GM10248 (cell line): ENCODE measurements at regions not wholly inside any gene's neighbourhood (a gene's known extent, or its start where the extent isn't known, plus 50 kb on each side); places are given as distances from the start of the nearest gene placed in this dataset.

Experiments used
- CTCF ChIA-PET: fragments of 300-600 bp; sonication (Branson Sonifier 250); formaldehyde crosslinking; extraction: SDS; loops from one replicate; lab custom pipeline; 2021; ENCODE audit warnings: antibody characterized with exemption; lab: Yijun Ruan, JAX
- POLR2A ChIA-PET: fragments of 350-650 bp; sonication (Branson Sonifier 250); formaldehyde crosslinking; extraction: SDS; loops from one replicate; lab custom pipeline; 2020; ENCODE audit warnings: antibody characterized with exemption; lab: Yijun Ruan, JAX
- DNase-seq: peaks from one replicate; pipeline ENCODE4 v3.0.0; 2012; ENCODE audit errors: extremely low spot score
- CTCF ChIP-seq: IDR thresholded peaks from 2 replicates; pipeline ENCODE4 v1.5.1; 2012; ENCODE audit warnings: mild to moderate bottlenecking, low read depth; ENCODE audit errors: extremely low read depth, missing control alignments, control extremely low read depth

- DNase-seq, result no peak
- POLR2A ChIA-PET, result no interaction called here
- CTCF ChIA-PET, result no interaction called here
- TF ChIP-seq CTCF, result no peak
These were observed 209.0 kb downstream of the SIM1 start for GRCh38 chr6:100255701-100256100.

GRCh38 chr6:100247123-100247522 is 217.6 kb downstream of the SIM1 start:
- CTCF ChIA-PET, result interaction anchor here (0.7 kb wide), 1 partner anchor 16 kb away, joined by 3 read pairs; no protein-coding TSS in a partner anchor
- no peak for DNase-seq
- POLR2A ChIA-PET, result no interaction called here
- no peak for TF ChIP-seq CTCF

GRCh38 chr6:100246206-100246605 is 218.5 kb downstream of the SIM1 start:
- POLR2A ChIA-PET, result no interaction called here
- no peak for TF ChIP-seq CTCF
- CTCF ChIA-PET, result no interaction called here
- no peak for DNase-seq

GRCh38 chr6:100240798-100241197 is 223.9 kb downstream of the SIM1 start:
- CTCF ChIA-PET, result no interaction called here
- no peak for TF ChIP-seq CTCF
- DNase-seq, result no peak
- POLR2A ChIA-PET, result no interaction called here

GRCh38 chr6:100237821-100238220 is 226.9 kb downstream of the SIM1 start:
- POLR2A ChIA-PET, result no interaction called here
- DNase-seq, result no peak
- CTCF ChIA-PET, result interaction anchor here (1.1 kb wide), 1 partner anchor 109 kb away, joined by 3 read pairs; no protein-coding TSS in a partner anchor
- no peak for TF ChIP-seq CTCF

GRCh38 chr6:100236389-100236788 is 228.3 kb downstream of the SIM1 start:
- no peak for DNase-seq
- no peak for TF ChIP-seq CTCF
- ChIA-PET CTCF (interaction anchor here (1.6 kb wide), 1 partner anchor 11 kb away, joined by 4 read pairs; no protein-coding TSS in a partner anchor), POLR2A (no interaction called here)

GRCh38 chr6:100235631-100236030 is 229.1 kb downstream of the SIM1 start:
- no peak for TF ChIP-seq CTCF
- DNase-seq, result no peak
- ChIA-PET POLR2A (no interaction called here), CTCF (interaction anchor here (1.6 kb wide), 1 partner anchor 10 kb away, joined by 4 read pairs; no protein-coding TSS in a partner anchor)
